SK-N-SH (cell line): ENCODE measurements at regions not wholly inside any gene's neighbourhood (a gene's known extent, or its start where the extent isn't known, plus 50 kb on each side); places are given as distances from the start of the nearest gene placed in this dataset.

Experiments used
- CTCF ChIA-PET: fragments of 300-600, 350-600 bp; formaldehyde crosslinking; extraction: SDS; loops from one replicate; lab custom pipeline; 2021; lab: Yijun Ruan, JAX
- POLR2A ChIA-PET: fragments of 350-600 bp; sonication (Branson Sonifier 250); formaldehyde crosslinking; extraction: SDS; loops from one replicate; lab custom pipeline; 2020; ENCODE audit warnings: antibody characterized with exemption, inconsistent platforms; lab: Yijun Ruan, JAX
- DNase-seq: peaks from one replicate; pipeline ENCODE4 v3.0.0; 2012
- H2AFZ ChIP-seq: fragments of 200-600 bp; sonication (generic); 2 replicates; pipeline ENCODE4 v1.8.1; 2016; ENCODE audit warnings: antibody characterized with exemption, mild to moderate bottlenecking, low read depth
- H3F3A ChIP-seq: fragments of 200-600 bp; sonication (generic); replicated peaks from 2 replicates; pipeline ENCODE3; 2016; ENCODE audit warnings: antibody characterized with exemption, mild to moderate bottlenecking; ENCODE audit not compliant: insufficient read depth
- H3K27ac ChIP-seq, 2 experiments: fragments of 200-500 bp in 1 of 2; fragments of 200-600 bp in 1 of 2; sonication (Bioruptor generic) in 1 of 2; sonication (generic), shearing (Covaris generic) in 1 of 2; 2 replicates each; pipeline versions ENCODE4 v1.5.1 to v1.6.1; 2014 to 2016; ENCODE audit warnings: low read depth in 2 of 2, inconsistent platforms in 1 of 2, low read length in 1 of 2, mild to moderate bottlenecking in 1 of 2, mixed read lengths in 1 of 2
- H3K27me3 ChIP-seq: fragments of 200-600 bp; sonication (generic), shearing (Covaris generic); 2 replicates; pipeline ENCODE4 v1.6.1; 2016; ENCODE audit warnings: mixed run types; ENCODE audit not compliant: insufficient read depth
- H3K36me3 ChIP-seq, 2 experiments: fragments of 200-500 bp in 1 of 2; fragments of 200-600 bp in 1 of 2; sonication (Bioruptor generic) in 1 of 2; sonication (generic) in 1 of 2; replicated peaks in 1 of 2; 2 replicates each; pipeline versions ENCODE3 to v1.5.1; 2014 to 2016; ENCODE audit warnings: low read length in 1 of 2, mild to moderate bottlenecking in 1 of 2; ENCODE audit not compliant: insufficient read depth in 2 of 2, control insufficient read depth in 1 of 2
- H3K4me1 ChIP-seq, 2 experiments: fragments of 200-500 bp in 1 of 2; fragments of 200-600 bp in 1 of 2; sonication (Bioruptor generic) in 1 of 2; sonication (generic), shearing (Covaris generic) in 1 of 2; 2 replicates each; pipeline versions ENCODE4 v1.5.1 to v1.6.1; 2014 to 2016; ENCODE audit warnings: low read depth in 1 of 2, low read length in 1 of 2, mixed run types in 1 of 2; ENCODE audit not compliant: insufficient read depth in 2 of 2, control insufficient read depth in 1 of 2
- H3K4me2 ChIP-seq: fragments of 200-600 bp; sonication (generic), shearing (Covaris generic); 2 replicates; pipeline ENCODE4 v1.6.1; 2017; ENCODE audit warnings: mixed run types
- H3K4me3 ChIP-seq, 2 experiments: fragments of 200-500 bp in 1 of 2; fragments of 200-600 bp in 1 of 2; sonication (Bioruptor generic) in 1 of 2; sonication (generic), shearing (Covaris generic) in 1 of 2; 2 replicates each; pipeline versions ENCODE4 v1.5.1 to v1.8.1; 2014 to 2016; ENCODE audit warnings: low read depth in 2 of 2, inconsistent platforms in 1 of 2, low read length in 1 of 2, mild to moderate bottlenecking in 1 of 2, mixed read lengths in 1 of 2, moderate library complexity in 1 of 2
- H3K79me2 ChIP-seq: fragments of 200-600 bp; sonication (generic); 2 replicates; pipeline ENCODE4 v1.8.1; 2017; ENCODE audit warnings: mild to moderate bottlenecking; ENCODE audit not compliant: insufficient read depth
- H3K9ac ChIP-seq: fragments of 200-600 bp; sonication (generic); 2 replicates; pipeline ENCODE4 v1.6.1; 2017; ENCODE audit warnings: mixed run types
- H3K9me2 ChIP-seq: fragments of 200-600 bp; sonication (generic); 2 replicates; pipeline ENCODE4 v1.6.1; 2017; ENCODE audit warnings: mixed run types
- H3K9me3 ChIP-seq: fragments of 200-600 bp; sonication (generic); 2 replicates; pipeline ENCODE4 v1.6.1; 2017; ENCODE audit warnings: mixed run types, mild to moderate bottlenecking, moderate library complexity
- H4K20me1 ChIP-seq: fragments of 200-600 bp; sonication (generic); 2 replicates; pipeline ENCODE4 v1.6.1; 2017; ENCODE audit warnings: mild to moderate bottlenecking, mixed run types; ENCODE audit not compliant: insufficient read depth
- EP300 ChIP-seq, 2 experiments: IDR thresholded peaks; 2 replicates each; pipeline versions ENCODE4 v1.4.0 to v1.6.1; 2012; ENCODE audit warnings: borderline replicate concordance in 1 of 2, low read depth in 1 of 2, low read length in 1 of 2
- EZH2phosphoT487 ChIP-seq: fragments of 200-600 bp; sonication (generic); IDR thresholded peaks from 2 replicates; pipeline ENCODE4 v1.6.1; 2017; ENCODE audit warnings: low read depth, mixed run types, mild to moderate bottlenecking, antibody characterized with exemption, moderate library complexity, borderline replicate concordance
- FOXJ3 ChIP-seq: sonication (generic); formaldehyde crosslinking; IDR thresholded peaks from 2 replicates; pipeline ENCODE4 v1.5.1; 2020; ENCODE audit warnings: mild to moderate bottlenecking, missing genetic modification reagents
- FOXM1 ChIP-seq: IDR thresholded peaks from 2 replicates; pipeline ENCODE4 v1.4.0; 2012; ENCODE audit warnings: low read depth, mild to moderate bottlenecking
- JUND ChIP-seq: IDR thresholded peaks from 2 replicates; pipeline ENCODE4 v1.4.0; 2012
- NRF1 ChIP-seq: IDR thresholded peaks from 2 replicates; pipeline ENCODE4 v1.6.1; 2012; ENCODE audit warnings: low read depth, mild to moderate bottlenecking, low read length
- POLR2AphosphoS5 ChIP-seq: IDR thresholded peaks from 2 replicates; pipeline ENCODE4 v1.6.1; 2012; ENCODE audit warnings: low read depth, low read length
- RFX5 ChIP-seq: IDR thresholded peaks from 2 replicates; pipeline ENCODE4 v1.6.1; 2012; ENCODE audit warnings: mild to moderate bottlenecking, improper control_type of control experiment, low read length
- RXRA ChIP-seq: IDR thresholded peaks from 2 replicates; pipeline ENCODE4 v1.4.0; 2012; ENCODE audit warnings: low read depth, mild to moderate bottlenecking, borderline replicate concordance
- TEAD4 ChIP-seq: IDR thresholded peaks from 2 replicates; pipeline ENCODE4 v1.4.0; 2012; ENCODE audit warnings: mild to moderate bottlenecking, borderline replicate concordance; ENCODE audit not compliant: insufficient read depth
- YY1 ChIP-seq: IDR thresholded peaks from 2 replicates; pipeline ENCODE4 v1.4.0; 2012; ENCODE audit warnings: low read depth, mild to moderate bottlenecking
- whole genome bisulfite sequencing: methylation state at CpG from one replicate; pipeline ENCODE4 v1.1.6; 2017; ENCODE audit warnings: low lambda C conversion rate; 5-methylcytosine and 5-hydroxymethylcytosine counted together
- TF ChIP-seq, protein P1 (sequence below): IDR thresholded peaks from 2 replicates; pipeline ENCODE4 v1.6.1; 2012; ENCODE audit warnings: mild to moderate bottlenecking, low read depth, low read length, moderate library complexity
- TF ChIP-seq, protein P2 (sequence below): IDR thresholded peaks from 2 replicates; pipeline ENCODE4; 2012
- TF ChIP-seq, protein P3 (sequence below): IDR thresholded peaks from 2 replicates; pipeline ENCODE4 v1.4.0; 2012; ENCODE audit warnings: low read depth, borderline replicate concordance
- TF ChIP-seq, protein P4 (sequence below): IDR thresholded peaks from 2 replicates; pipeline ENCODE4 v1.4.0; 2012; ENCODE audit warnings: low read depth, borderline replicate concordance
- TF ChIP-seq, protein P5 (sequence below): fragments of 200-600 bp; sonication (generic); IDR thresholded peaks from 2 replicates; pipeline ENCODE4 v1.6.1; 2017; ENCODE audit warnings: antibody characterized with exemption, mild to moderate bottlenecking, moderate library complexity

DNA sequence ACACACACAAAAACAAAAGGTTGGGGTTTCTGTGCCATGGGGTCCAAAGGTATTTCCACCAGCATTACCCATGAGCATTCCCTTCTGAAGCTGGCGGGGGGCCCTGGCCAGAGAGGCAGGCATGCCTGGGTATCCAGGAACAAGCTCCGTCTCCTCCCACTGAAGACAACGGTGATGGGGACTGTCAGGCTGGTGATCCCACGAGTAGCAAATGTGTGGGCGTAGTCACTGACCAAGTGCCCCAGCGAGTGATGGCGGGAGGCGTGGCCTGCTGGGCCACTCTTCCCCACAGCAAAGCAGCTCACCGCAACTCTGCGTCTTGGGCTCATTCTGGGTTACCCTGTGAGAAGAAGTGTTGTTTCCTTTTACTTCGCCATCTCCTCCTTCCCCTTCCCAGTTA, 270.6 kb downstream of the CDCA7 start:
- H3K4me3 ChIP-seq = no peak overlapping the region
- TF ChIP-seq, protein P1, sequence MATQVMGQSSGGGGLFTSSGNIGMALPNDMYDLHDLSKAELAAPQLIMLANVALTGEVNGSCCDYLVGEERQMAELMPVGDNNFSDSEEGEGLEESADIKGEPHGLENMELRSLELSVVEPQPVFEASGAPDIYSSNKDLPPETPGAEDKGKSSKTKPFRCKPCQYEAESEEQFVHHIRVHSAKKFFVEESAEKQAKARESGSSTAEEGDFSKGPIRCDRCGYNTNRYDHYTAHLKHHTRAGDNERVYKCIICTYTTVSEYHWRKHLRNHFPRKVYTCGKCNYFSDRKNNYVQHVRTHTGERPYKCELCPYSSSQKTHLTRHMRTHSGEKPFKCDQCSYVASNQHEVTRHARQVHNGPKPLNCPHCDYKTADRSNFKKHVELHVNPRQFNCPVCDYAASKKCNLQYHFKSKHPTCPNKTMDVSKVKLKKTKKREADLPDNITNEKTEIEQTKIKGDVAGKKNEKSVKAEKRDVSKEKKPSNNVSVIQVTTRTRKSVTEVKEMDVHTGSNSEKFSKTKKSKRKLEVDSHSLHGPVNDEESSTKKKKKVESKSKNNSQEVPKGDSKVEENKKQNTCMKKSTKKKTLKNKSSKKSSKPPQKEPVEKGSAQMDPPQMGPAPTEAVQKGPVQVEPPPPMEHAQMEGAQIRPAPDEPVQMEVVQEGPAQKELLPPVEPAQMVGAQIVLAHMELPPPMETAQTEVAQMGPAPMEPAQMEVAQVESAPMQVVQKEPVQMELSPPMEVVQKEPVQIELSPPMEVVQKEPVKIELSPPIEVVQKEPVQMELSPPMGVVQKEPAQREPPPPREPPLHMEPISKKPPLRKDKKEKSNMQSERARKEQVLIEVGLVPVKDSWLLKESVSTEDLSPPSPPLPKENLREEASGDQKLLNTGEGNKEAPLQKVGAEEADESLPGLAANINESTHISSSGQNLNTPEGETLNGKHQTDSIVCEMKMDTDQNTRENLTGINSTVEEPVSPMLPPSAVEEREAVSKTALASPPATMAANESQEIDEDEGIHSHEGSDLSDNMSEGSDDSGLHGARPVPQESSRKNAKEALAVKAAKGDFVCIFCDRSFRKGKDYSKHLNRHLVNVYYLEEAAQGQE = no peak
- TF ChIP-seq, protein P2, sequence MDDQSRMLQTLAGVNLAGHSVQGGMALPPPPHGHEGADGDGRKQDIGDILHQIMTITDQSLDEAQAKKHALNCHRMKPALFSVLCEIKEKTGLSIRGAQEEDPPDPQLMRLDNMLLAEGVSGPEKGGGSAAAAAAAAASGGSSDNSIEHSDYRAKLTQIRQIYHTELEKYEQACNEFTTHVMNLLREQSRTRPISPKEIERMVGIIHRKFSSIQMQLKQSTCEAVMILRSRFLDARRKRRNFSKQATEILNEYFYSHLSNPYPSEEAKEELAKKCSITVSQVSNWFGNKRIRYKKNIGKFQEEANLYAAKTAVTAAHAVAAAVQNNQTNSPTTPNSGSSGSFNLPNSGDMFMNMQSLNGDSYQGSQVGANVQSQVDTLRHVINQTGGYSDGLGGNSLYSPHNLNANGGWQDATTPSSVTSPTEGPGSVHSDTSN = no peak
- TF ChIP-seq POLR2AphosphoS5 = no peak
- no peak for TF ChIP-seq YY1
- TF ChIP-seq, protein P3, sequence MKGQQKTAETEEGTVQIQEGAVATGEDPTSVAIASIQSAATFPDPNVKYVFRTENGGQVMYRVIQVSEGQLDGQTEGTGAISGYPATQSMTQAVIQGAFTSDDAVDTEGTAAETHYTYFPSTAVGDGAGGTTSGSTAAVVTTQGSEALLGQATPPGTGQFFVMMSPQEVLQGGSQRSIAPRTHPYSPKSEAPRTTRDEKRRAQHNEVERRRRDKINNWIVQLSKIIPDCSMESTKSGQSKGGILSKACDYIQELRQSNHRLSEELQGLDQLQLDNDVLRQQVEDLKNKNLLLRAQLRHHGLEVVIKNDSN = no peak
- no peak for TF ChIP-seq EP300 (IDR thresholded peaks at IDR 0.05; ENCODE audit: borderline replicate concordance in 1 of 2, low read depth in 1 of 2, low read length in 1 of 2)
- TF ChIP-seq EZH2phosphoT487 = no peak
- no peak for TF ChIP-seq NRF1
- TF ChIP-seq RXRA = no peak
- no peak for TF ChIP-seq FOXM1
- no peak for TF ChIP-seq RFX5
- TF ChIP-seq, protein P4, sequence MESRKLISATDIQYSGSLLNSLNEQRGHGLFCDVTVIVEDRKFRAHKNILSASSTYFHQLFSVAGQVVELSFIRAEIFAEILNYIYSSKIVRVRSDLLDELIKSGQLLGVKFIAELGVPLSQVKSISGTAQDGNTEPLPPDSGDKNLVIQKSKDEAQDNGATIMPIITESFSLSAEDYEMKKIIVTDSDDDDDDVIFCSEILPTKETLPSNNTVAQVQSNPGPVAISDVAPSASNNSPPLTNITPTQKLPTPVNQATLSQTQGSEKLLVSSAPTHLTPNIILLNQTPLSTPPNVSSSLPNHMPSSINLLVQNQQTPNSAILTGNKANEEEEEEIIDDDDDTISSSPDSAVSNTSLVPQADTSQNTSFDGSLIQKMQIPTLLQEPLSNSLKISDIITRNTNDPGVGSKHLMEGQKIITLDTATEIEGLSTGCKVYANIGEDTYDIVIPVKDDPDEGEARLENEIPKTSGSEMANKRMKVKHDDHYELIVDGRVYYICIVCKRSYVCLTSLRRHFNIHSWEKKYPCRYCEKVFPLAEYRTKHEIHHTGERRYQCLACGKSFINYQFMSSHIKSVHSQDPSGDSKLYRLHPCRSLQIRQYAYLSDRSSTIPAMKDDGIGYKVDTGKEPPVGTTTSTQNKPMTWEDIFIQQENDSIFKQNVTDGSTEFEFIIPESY = no peak
- no peak for TF ChIP-seq TEAD4
- TF ChIP-seq, protein P5, sequence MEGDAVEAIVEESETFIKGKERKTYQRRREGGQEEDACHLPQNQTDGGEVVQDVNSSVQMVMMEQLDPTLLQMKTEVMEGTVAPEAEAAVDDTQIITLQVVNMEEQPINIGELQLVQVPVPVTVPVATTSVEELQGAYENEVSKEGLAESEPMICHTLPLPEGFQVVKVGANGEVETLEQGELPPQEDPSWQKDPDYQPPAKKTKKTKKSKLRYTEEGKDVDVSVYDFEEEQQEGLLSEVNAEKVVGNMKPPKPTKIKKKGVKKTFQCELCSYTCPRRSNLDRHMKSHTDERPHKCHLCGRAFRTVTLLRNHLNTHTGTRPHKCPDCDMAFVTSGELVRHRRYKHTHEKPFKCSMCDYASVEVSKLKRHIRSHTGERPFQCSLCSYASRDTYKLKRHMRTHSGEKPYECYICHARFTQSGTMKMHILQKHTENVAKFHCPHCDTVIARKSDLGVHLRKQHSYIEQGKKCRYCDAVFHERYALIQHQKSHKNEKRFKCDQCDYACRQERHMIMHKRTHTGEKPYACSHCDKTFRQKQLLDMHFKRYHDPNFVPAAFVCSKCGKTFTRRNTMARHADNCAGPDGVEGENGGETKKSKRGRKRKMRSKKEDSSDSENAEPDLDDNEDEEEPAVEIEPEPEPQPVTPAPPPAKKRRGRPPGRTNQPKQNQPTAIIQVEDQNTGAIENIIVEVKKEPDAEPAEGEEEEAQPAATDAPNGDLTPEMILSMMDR = no peak
- TF ChIP-seq JUND = no peak
- no peak for TF ChIP-seq FOXJ3
- TF ChIP-seq, all 33 proteins: peak for 0
- WGBS = 89% methylated on average over 9 of the region's 11 CpGs
- Histone ChIP-seq H3K9me3 (no peaks in the 10 kb centered on the region), H3K79me2 (no peaks in the 10 kb centered on the region), H4K20me1 (no peaks in the 10 kb centered on the region), H3K27me3 (no peaks in the 10 kb centered on the region), H2AFZ (no peak overlapping the region), H3K4me2 (no peak overlapping the region), H3K36me3 (no peaks in the 10 kb centered on the region), H3K27ac (no peak overlapping the region), H3F3A (no peaks in the 10 kb centered on the region), H3K9me2 (no peaks in the 10 kb centered on the region), H3K9ac (no peak overlapping the region), H3K4me1 (no peaks in the 10 kb centered on the region)
- CTCF ChIA-PET = no interaction called here
- POLR2A ChIA-PET = no interaction called here
- no peak for DNase-seq
